ENCODE measurements at regions not wholly inside any gene's neighbourhood (a gene's known extent, or its start where the extent isn't known, plus 50 kb on each side); places are given as distances from the start of the nearest gene placed in this dataset.
"Not testable (repeated sequence)": the region's sequence is repeated elsewhere in the genome, so short reads cannot be mapped to it uniquely, and the experiment has no call there.

DNA sequence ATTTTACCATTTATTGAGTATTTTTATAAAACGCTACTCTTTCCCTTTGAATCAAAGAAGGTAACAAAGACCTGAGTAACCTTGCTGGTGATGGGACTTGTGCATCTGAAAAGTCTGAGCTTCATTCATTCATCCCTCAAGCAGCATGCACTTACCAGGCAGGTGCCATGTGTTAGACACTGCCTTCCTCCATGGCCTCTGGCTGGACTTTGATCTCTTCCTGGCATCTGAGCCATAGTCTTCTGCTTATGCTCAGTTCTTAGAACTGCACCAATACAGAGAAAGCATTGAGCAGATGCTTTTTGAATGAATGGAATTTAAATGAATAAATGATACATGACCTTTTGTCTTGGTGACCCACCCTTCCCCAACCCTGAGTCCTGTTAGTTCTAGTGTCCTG lies 251.4 kb upstream of the COPS8 start:
- DNase-seq: no peak
- Mint-ChIP-seq H3K4me1 (ENCODE audit: low read depth) (no peaks in the 10 kb centered on the region), H3K27me3 (peaks cover 2% of the 10 kb centered on the region), H3K4me3 (no peak overlapping the region), H3K27ac (no peak overlapping the region), H3K36me3 (no peaks in the 10 kb centered on the region), H3K9me3 (peaks cover 6% of the 10 kb centered on the region)
- POLR2A ChIA-PET: no interaction called here
- CTCF ChIA-PET: no interaction called here
- intact Hi-C loops (cut with micrococcal nuclease): no loop called here

DNA sequence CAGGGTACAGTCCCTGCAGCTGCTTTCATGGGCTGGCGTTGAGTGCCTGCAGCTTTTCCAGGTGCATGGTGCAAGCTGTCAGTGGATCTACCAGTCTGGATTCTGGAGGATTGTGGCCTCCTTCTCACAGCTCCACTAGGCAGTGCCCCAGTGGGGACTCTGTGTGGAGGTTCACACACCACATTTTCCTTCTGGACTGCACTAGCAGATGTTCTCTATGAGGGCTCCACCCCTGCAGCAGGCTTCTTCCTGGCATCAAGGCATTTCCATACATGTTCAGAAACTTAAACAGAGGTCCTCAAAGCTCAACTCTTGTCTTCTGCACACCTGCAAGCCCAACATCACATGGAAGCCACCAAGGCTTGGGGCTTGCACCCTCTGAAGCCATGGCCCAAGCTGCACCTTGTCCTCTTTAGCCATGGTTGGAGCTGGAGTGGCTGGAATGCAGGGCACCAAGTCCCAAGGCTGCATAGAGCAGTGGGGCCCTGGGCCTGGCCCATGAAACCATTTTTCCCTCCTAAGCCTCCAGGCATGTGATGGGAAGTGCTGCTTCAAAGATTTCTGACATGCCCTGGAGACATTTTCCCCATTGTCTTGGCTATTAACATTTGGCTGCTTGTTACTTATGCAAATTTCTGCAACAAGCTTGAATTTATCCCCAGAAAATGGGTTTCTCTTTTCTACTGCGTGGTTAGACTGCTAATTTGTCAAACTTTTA lies 250.2 kb upstream of the COPS8 start:
- intact Hi-C loops (cut with micrococcal nuclease): no loop called here
- no peak overlapping the region for H3K4me3 Mint-ChIP-seq
- no peak overlapping the region for H3K27ac Mint-ChIP-seq
- H3K36me3 Mint-ChIP-seq: no peaks in the 10 kb centered on the region
- peaks cover 6% of the 10 kb centered on the region for H3K9me3 Mint-ChIP-seq
- CTCF ChIA-PET: no interaction called here
- no peak for DNase-seq
- H3K27me3 Mint-ChIP-seq: peaks cover 2% of the 10 kb centered on the region
- POLR2A ChIA-PET: no interaction called here
- H3K4me1 Mint-ChIP-seq (ENCODE audit: low read depth): no peaks in the 10 kb centered on the region

GRCh38 chr2:236836028-236836427 lies 249.7 kb upstream of the COPS8 start:
- H3K9me3 Mint-ChIP-seq; H3K4me3 Mint-ChIP-seq; intact Hi-C loops (cut with micrococcal nuclease); POLR2A ChIA-PET; H3K27me3 Mint-ChIP-seq; DNase-seq; CTCF ChIA-PET; H3K4me1 Mint-ChIP-seq (ENCODE audit: low read depth); H3K36me3 Mint-ChIP-seq; H3K27ac Mint-ChIP-seq: not testable (repeated sequence)

DNA sequence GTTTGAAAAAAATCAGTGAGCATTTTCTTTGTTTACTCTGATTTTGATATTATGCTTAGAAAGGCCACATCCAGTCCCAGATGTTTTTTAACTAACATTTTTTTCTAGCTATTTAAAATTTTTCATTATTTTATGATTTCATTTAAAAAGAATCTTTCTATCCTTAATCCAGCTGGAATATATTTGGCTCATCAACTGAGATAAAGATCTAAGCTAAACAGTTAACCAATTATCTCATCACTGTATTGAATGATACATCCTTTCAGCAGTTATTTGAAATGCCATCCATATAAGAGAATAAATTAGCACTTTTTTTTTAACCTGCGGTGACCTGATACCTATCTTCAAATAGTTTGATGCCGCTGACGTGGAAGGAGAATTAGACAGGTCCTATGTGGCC lies 245.5 kb upstream of the COPS8 start:
- ChIA-PET CTCF (no interaction called here), POLR2A (interaction anchor here (0.6 kb wide), 1 partner anchor 16 kb away, joined by 3 read pairs; no protein-coding TSS in a partner anchor)
- intact Hi-C loops (cut with micrococcal nuclease): no loop called here

DNA sequence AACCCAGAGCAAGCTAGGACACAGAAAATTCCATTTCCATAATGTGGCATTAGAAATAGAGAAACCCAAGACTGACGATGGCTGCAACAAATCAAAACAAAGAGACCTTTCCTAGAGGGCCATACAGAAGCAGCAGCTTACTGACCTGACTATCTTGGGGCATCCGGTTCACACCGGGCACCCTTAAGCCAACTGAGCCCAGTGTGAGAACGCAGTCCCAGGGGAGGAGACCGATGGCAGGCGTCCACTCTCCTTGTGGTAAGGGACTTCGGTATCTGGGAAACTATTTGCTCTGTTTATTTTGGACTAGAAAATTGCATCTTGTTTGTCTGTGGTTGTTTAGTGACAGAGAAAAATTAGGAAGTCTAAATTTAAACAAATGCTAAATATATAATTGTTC lies 244.8 kb upstream of the COPS8 start:
- H3K4me3 Mint-ChIP-seq: no peak overlapping the region
- H3K9me3 Mint-ChIP-seq: peaks cover 5% of the 10 kb centered on the region
- intact Hi-C loops (cut with micrococcal nuclease): no loop called here
- no peaks in the 10 kb centered on the region for H3K4me1 Mint-ChIP-seq (ENCODE audit: low read depth)
- POLR2A ChIA-PET: no interaction called here
- H3K27ac Mint-ChIP-seq: no peak overlapping the region
- H3K36me3 Mint-ChIP-seq: no peaks in the 10 kb centered on the region
- DNase-seq: no peak
- CTCF ChIA-PET: no interaction called here
- H3K27me3 Mint-ChIP-seq: peaks cover 5% of the 10 kb centered on the region

More for the DNA sequence above, 245.5 kb upstream of the COPS8 start:
- Mint-ChIP-seq H3K27ac (no peak overlapping the region), H3K36me3 (no peaks in the 10 kb centered on the region), H3K4me3 (no peak overlapping the region), H3K4me1 (ENCODE audit: low read depth) (no peaks in the 10 kb centered on the region), H3K27me3 (peaks cover 3% of the 10 kb centered on the region), H3K9me3 (peaks cover 6% of the 10 kb centered on the region)
- DNase-seq: no peak

DNA sequence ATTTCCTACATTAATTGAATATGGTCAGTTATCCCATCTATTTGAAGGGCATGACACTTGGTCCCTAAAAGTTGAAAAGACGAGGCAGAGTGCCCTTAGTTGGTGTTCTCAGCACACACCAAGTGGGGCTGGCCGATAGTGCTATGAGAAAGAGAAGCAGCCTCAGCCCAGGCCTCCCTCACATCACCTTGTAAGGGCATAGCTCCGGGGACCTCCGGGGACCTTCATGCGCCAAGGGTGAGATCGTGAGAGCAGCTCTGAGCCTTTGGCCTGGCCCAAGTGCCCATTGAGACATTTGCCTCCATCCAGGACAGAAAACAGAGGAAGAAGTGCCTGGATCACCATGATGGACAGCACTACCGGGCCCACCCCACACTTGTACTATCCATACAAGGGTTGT lies 244.3 kb upstream of the COPS8 start:
- Mint-ChIP-seq H3K4me3 (no peak overlapping the region), H3K4me1 (ENCODE audit: low read depth) (no peaks in the 10 kb centered on the region), H3K27ac (no peak overlapping the region), H3K27me3 (peaks cover 5% of the 10 kb centered on the region), H3K9me3 (no peaks in the 10 kb centered on the region), H3K36me3 (no peaks in the 10 kb centered on the region)
- CTCF ChIA-PET: no interaction called here
- POLR2A ChIA-PET: no interaction called here
- no peak for DNase-seq
- intact Hi-C loops (cut with micrococcal nuclease): no loop called here

DNA sequence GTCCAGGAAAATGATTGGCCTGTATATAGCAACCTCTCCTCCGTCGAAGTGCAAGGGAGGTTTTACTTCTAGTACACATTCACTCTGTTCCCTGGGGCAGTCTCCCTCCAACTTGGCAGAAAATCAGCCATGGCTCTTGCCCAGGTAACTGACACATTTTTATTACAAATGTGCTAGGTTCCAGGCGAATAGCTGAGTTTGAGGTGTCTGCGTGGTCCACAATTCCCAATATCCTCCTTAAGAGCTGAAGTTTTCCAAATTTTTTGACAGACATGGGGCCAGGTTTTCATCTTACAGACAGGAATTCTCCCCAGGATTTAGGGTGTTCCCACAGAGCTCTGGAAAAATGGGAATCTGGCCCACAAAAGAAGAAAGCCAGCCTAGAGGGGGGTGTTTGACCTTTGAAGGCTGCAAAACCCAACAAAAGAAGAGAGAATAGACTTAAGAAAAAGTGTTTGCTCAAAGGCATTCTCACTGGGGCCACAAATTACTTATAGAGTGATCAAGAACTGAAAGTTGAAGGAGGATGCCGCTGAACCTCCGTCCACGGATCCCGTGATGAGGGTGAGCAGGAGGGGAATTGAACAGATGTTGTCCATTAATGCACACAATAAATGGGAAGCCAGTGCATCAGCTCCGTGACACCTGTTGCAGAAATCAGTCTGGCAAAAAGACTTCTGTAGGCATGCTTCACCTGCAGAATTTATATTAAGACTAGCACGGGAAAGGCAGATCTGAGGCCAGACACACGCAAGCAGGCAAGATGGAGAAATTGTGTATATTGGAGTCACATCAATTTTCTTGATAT lies 242.3 kb upstream of the COPS8 start:
- H3K4me1 Mint-ChIP-seq (ENCODE audit: low read depth): no peaks in the 10 kb centered on the region

GRCh38 chr2:236844711-236845110 lies 241.0 kb upstream of the COPS8 start:
- no peak for DNase-seq
- intact Hi-C loops (cut with micrococcal nuclease): no loop called here
- Mint-ChIP-seq H3K27me3 (peaks cover 5% of the 10 kb centered on the region), H3K9me3 (no peaks in the 10 kb centered on the region), H3K4me1 (ENCODE audit: low read depth) (no peaks in the 10 kb centered on the region), H3K27ac (no peak overlapping the region), H3K36me3 (no peaks in the 10 kb centered on the region), H3K4me3 (no peak overlapping the region)
- POLR2A ChIA-PET: no interaction called here
- CTCF ChIA-PET: no interaction called here

More for the DNA sequence above, 242.3 kb upstream of the COPS8 start:
- POLR2A ChIA-PET: no interaction called here
- CTCF ChIA-PET: no interaction called here
- no peak for DNase-seq
- Mint-ChIP-seq H3K4me3 (no peak overlapping the region), H3K9me3 (no peaks in the 10 kb centered on the region), H3K27me3 (peaks cover 5% of the 10 kb centered on the region), H3K36me3 (no peaks in the 10 kb centered on the region), H3K27ac (no peak overlapping the region)
- intact Hi-C loops (cut with micrococcal nuclease): no loop called here

DNA sequence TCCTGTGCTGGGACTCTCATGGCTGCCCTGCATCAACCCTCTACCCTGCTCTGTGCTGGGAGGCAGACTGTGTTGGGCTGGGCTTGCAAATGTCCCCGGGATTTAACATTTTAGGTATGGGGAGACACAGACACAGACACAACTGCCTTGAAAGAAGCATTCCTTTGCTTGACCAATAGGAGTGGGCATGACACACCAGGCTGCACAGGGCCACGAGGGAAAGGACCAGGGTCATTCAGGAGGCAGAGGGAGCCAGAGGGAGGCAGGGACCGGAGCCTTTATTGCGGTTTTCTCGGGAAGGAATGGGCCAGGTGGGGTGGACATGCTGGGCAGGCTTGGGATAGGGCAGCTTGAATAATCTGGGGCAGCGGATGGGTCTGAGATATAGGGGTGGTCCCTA lies 238.7 kb upstream of the COPS8 start:
- Mint-ChIP-seq H3K27me3 (peaks cover 5% of the 10 kb centered on the region), H3K9me3 (no peaks in the 10 kb centered on the region), H3K27ac (no peak overlapping the region), H3K36me3 (no peaks in the 10 kb centered on the region), H3K4me1 (ENCODE audit: low read depth) (no peaks in the 10 kb centered on the region), H3K4me3 (no peak overlapping the region)
- no peak for DNase-seq
- CTCF ChIA-PET: no interaction called here
- intact Hi-C loops (cut with micrococcal nuclease): no loop called here
- POLR2A ChIA-PET: no interaction called here

DNA sequence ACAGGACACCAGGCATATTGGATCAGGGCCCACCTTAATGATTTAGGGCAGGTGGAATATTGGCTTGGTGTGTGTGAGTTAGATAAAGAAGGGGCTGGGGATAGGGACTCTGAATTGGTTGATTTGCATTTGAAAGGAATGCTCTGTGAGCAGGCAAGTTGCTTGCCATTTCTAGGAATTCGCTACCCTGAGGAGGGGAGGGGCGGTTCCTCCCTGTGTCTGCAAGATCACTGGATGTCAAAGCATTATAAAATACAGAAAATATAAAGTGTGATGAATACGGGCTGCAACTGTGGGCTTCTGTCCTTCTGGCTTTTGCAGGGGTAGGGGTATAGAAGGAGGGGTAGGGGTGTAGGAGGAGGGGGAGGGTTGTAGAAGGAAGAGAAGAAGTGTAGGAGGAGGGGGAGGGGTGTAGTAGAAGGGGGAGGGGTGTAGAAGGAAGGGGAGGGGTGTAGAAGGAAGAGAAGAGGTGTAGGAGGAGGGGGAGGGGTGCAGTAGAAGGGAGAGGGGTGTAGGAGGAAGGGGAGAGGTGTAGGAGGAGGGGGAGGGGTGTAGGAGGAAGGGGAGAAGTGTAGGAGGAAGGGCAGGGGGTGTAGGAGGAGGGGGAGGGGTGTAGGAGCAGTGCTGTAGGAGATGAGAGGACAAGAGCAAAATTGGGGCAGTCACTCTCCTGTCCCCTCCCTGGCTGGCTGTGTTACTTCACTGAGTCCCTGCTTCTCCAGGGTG lies 238.0 kb upstream of the COPS8 start:
- no peak for DNase-seq
- H3K9me3 Mint-ChIP-seq: no peaks in the 10 kb centered on the region
- peaks cover 5% of the 10 kb centered on the region for H3K27me3 Mint-ChIP-seq
- no peak overlapping the region for H3K4me3 Mint-ChIP-seq
- POLR2A ChIA-PET: no interaction called here
- intact Hi-C loops (cut with micrococcal nuclease): no loop called here
- H3K27ac Mint-ChIP-seq: no peak overlapping the region
- H3K4me1 Mint-ChIP-seq (ENCODE audit: low read depth): no peaks in the 10 kb centered on the region
- no peaks in the 10 kb centered on the region for H3K36me3 Mint-ChIP-seq
- CTCF ChIA-PET: no interaction called here

DNA sequence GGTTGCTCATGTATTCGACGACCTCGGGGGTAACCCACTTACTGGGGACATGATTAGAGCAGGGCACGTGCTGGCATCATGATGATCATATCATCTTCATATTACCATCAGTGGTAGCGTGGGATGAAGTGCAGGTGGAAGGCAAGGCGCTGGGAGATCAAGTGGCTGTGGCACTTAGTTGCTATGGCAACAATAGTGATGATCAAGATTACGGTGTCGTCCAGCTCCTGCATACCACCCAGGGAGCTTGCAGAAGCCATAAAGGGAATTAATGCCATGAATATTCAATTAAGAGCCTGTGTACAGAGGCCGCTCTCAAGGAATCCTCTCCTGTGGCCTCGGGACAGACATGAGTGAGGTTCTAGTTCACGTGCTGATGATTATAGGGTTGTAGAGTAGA lies 237.2 kb upstream of the COPS8 start:
- intact Hi-C loops (cut with micrococcal nuclease): no loop called here
- Mint-ChIP-seq H3K4me1 (ENCODE audit: low read depth) (no peaks in the 10 kb centered on the region), H3K4me3 (no peak overlapping the region), H3K36me3 (no peaks in the 10 kb centered on the region), H3K9me3 (no peaks in the 10 kb centered on the region), H3K27me3 (peaks cover 2% of the 10 kb centered on the region), H3K27ac (no peak overlapping the region)
- no peak for DNase-seq
- CTCF ChIA-PET: no interaction called here
- POLR2A ChIA-PET: no interaction called here

GRCh38 chr2:236849508-236849907 lies 236.2 kb upstream of the COPS8 start:
- H3K4me1 Mint-ChIP-seq (ENCODE audit: low read depth): no peaks in the 10 kb centered on the region
- H3K27me3 Mint-ChIP-seq: peaks cover 2% of the 10 kb centered on the region
- no peak for DNase-seq
- ChIA-PET CTCF (no interaction called here), POLR2A (no interaction called here)
- H3K36me3 Mint-ChIP-seq: no peaks in the 10 kb centered on the region
- H3K4me3 Mint-ChIP-seq: no peak overlapping the region
- intact Hi-C loops (cut with micrococcal nuclease): no loop called here
- no peak overlapping the region for H3K27ac Mint-ChIP-seq
- no peaks in the 10 kb centered on the region for H3K9me3 Mint-ChIP-seq

DNA sequence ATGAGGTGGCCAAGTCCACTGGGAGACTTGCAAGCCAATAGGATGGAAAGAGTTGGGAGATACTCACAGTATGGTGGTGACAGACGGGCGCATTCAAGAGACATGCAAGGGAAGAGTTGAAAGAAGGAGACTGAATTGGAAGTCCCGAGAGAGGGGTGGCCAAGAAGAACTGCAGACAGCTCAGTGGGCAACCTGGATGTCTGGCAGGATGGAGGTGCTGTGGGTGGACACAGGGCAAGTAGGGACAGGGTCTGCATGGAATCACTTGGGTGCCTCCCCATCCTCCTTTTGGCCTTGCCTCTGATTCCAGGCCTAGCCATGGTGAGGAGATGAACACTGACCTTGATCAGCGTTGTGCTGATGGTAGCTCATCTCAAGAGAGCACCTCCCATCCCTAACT lies 235.7 kb upstream of the COPS8 start:
- intact Hi-C loops (cut with micrococcal nuclease): no loop called here
- no peak for DNase-seq
- ChIA-PET POLR2A (no interaction called here), CTCF (no interaction called here)
- peaks cover 2% of the 10 kb centered on the region for H3K27me3 Mint-ChIP-seq
- no peaks in the 10 kb centered on the region for H3K36me3 Mint-ChIP-seq
- H3K4me1 Mint-ChIP-seq (ENCODE audit: low read depth): no peaks in the 10 kb centered on the region
- H3K9me3 Mint-ChIP-seq: no peaks in the 10 kb centered on the region
- H3K27ac Mint-ChIP-seq: no peak overlapping the region
- no peak overlapping the region for H3K4me3 Mint-ChIP-seq
